GM12892 (cell line): ENCODE measurements at regions not wholly inside any gene's neighbourhood (a gene's known extent, or its start where the extent isn't known, plus 50 kb on each side); places are given as distances from the start of the nearest gene placed in this dataset.

Experiments
- POLR2AphosphoS5 ChIP-seq: IDR thresholded peaks from 2 replicates; pipeline ENCODE4 v1.6.1; 2011; ENCODE audit warnings: low read depth, low read length, control low read depth
- TAF1 ChIP-seq: IDR thresholded peaks from 2 replicates; pipeline ENCODE4 v1.6.1; 2011; ENCODE audit warnings: low read depth, mild to moderate bottlenecking, control low read depth, low read length, borderline replicate concordance

DNA sequence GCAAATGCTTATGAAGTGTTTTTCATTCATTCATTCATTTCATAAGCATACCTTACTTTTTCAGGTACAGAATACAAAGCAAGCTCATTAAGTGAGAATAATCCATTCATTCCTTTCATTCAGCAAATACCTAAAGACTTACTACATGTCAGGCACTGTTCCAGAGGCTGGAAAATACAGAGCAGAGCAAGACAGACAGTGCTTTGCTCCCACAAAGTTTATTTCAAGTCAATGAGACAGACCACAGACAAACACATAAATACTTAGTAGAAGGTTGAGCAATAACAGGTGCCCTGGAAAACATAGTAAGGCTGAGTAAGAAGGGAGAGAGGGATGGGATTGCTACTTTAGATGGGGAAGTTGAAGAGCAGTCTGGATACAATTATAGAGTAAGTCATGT, 309.8 kb downstream of the C1D start:
- TF ChIP-seq POLR2AphosphoS5 (no peak), TAF1 (no peak)
